ENCODE measurements at regions not wholly inside any gene's neighbourhood (a gene's known extent, or its start where the extent isn't known, plus 50 kb on each side); places are given as distances from the start of the nearest gene placed in this dataset.

GRCh38 chr16:73923951-73924350 is 372.7 kb upstream of the PSMD7 start:
- H2AFZ ChIP-seq (ENCODE audit: low read length): no peak overlapping the region
- H3K9me3 ChIP-seq (ENCODE audit: low read length): no peaks in the 10 kb centered on the region
- ATAC-seq: no peak
- H3K9ac ChIP-seq (ENCODE audit: low read length): no peak overlapping the region
- no peaks in the 10 kb centered on the region for H3K9me2 ChIP-seq (replicated peaks; ENCODE audit: low read length)
- ChIA-PET POLR2A (ENCODE audit: unreplicated experiment) (no interaction called here), CTCF (no interaction called here)
- TF ChIP-seq CTCF (conservative IDR thresholded peaks at IDR 0.05; ENCODE audit: low read depth, low read length) (no peak), EZH2phosphoT487 (IDR thresholded peaks at IDR 0.05; ENCODE audit: borderline replicate concordance, low read length) (no peak), EZH2 (IDR thresholded peaks at IDR 0.05; ENCODE audit: low read length, unreplicated experiment) (no peak)
- no peak for DNase-seq
- no peaks in the 10 kb centered on the region for H3K4me1 ChIP-seq (ENCODE audit: insufficient read depth, low read length)
- H3K4me2 ChIP-seq (ENCODE audit: low read length): no peak overlapping the region
- H3K36me3 ChIP-seq (ENCODE audit: low read depth, low read length): no peaks in the 10 kb centered on the region
- BruUV-seq (replicated peaks): no TSS peak
- no peaks in the 10 kb centered on the region for H3F3A ChIP-seq (ENCODE audit: low read length, unreplicated experiment)
- no peak overlapping the region for H3K4me3 ChIP-seq (ENCODE audit: low read length)
- H3K27me3 ChIP-seq (ENCODE audit: low read length): no peaks in the 10 kb centered on the region
- intact Hi-C loops (cut with micrococcal nuclease): no loop called here
- no peak overlapping the region for H3K27ac ChIP-seq (ENCODE audit: low read length)
- no peaks in the 10 kb centered on the region for H3K79me2 ChIP-seq (ENCODE audit: low read length)
- no peaks in the 10 kb centered on the region for H4K20me1 ChIP-seq (ENCODE audit: low read length)

GRCh38 chr16:73921295-73921694 is 375.3 kb upstream of the PSMD7 start:
- Histone ChIP-seq H2AFZ (ENCODE audit: low read length) (no peak overlapping the region), H3K36me3 (ENCODE audit: low read depth, low read length) (no peaks in the 10 kb centered on the region), H3K9me2 (replicated peaks; ENCODE audit: low read length) (no peaks in the 10 kb centered on the region), H3K4me3 (ENCODE audit: low read length) (no peak overlapping the region), H3K9me3 (ENCODE audit: low read length) (no peaks in the 10 kb centered on the region), H3K79me2 (ENCODE audit: low read length) (no peaks in the 10 kb centered on the region), H4K20me1 (ENCODE audit: low read length) (no peaks in the 10 kb centered on the region), H3K27me3 (ENCODE audit: low read length) (peaks cover 9% of the 10 kb centered on the region; the same call in 1 of the 2 replicates), H3F3A (ENCODE audit: low read length, unreplicated experiment) (no peaks in the 10 kb centered on the region), H3K4me2 (ENCODE audit: low read length) (no peak overlapping the region), H3K4me1 (ENCODE audit: insufficient read depth, low read length) (no peaks in the 10 kb centered on the region), H3K9ac (ENCODE audit: low read length) (no peak overlapping the region), H3K27ac (ENCODE audit: low read length) (no peak overlapping the region)
- BruUV-seq (replicated peaks): no TSS peak
- CTCF ChIA-PET: no interaction called here
- intact Hi-C loops (cut with micrococcal nuclease): no loop called here
- POLR2A ChIA-PET (ENCODE audit: unreplicated experiment): no interaction called here
- ATAC-seq (no peak), DNase-seq (no peak)
- TF ChIP-seq EZH2phosphoT487 (IDR thresholded peaks at IDR 0.05; ENCODE audit: borderline replicate concordance, low read length) (no peak), CTCF (conservative IDR thresholded peaks at IDR 0.05; ENCODE audit: low read depth, low read length) (no peak), EZH2 (IDR thresholded peaks at IDR 0.05; ENCODE audit: low read length, unreplicated experiment) (no peak)

- intact Hi-C loops (cut with micrococcal nuclease): no loop called here
- BruUV-seq (replicated peaks): no TSS peak
- ATAC-seq (no peak), DNase-seq (no peak)
- Histone ChIP-seq H3K36me3 (ENCODE audit: low read depth, low read length) (no peaks in the 10 kb centered on the region), H2AFZ (ENCODE audit: low read length) (no peak overlapping the region), H3K4me3 (ENCODE audit: low read length) (no peak overlapping the region), H4K20me1 (ENCODE audit: low read length) (no peaks in the 10 kb centered on the region), H3K4me1 (ENCODE audit: insufficient read depth, low read length) (no peaks in the 10 kb centered on the region), H3K27me3 (ENCODE audit: low read length) (peaks cover 34% of the 10 kb centered on the region), H3K9ac (ENCODE audit: low read length) (no peak overlapping the region), H3K9me2 (replicated peaks; ENCODE audit: low read length) (no peaks in the 10 kb centered on the region), H3F3A (ENCODE audit: low read length, unreplicated experiment) (no peaks in the 10 kb centered on the region), H3K9me3 (ENCODE audit: low read length) (no peaks in the 10 kb centered on the region), H3K4me2 (ENCODE audit: low read length) (no peak overlapping the region), H3K27ac (ENCODE audit: low read length) (no peak overlapping the region), H3K79me2 (ENCODE audit: low read length) (no peaks in the 10 kb centered on the region)
- POLR2A ChIA-PET (ENCODE audit: unreplicated experiment): no interaction called here
- no peak for TF ChIP-seq EZH2 (IDR thresholded peaks at IDR 0.05; ENCODE audit: low read length, unreplicated experiment)
- no peak for TF ChIP-seq CTCF (conservative IDR thresholded peaks at IDR 0.05; ENCODE audit: low read depth, low read length)
- TF ChIP-seq EZH2phosphoT487 (IDR thresholded peaks at IDR 0.05; ENCODE audit: borderline replicate concordance, low read length): no peak
- CTCF ChIA-PET: no interaction called here
Measured at GRCh38 chr16:73916829-73917594, 379.6 kb upstream of the PSMD7 start.

Data from PC-3 (cell line).